SK-N-SH (cell line): ENCODE measurements at regions not wholly inside any gene's neighbourhood (a gene's known extent, or its start where the extent isn't known, plus 50 kb on each side); places are given as distances from the start of the nearest gene placed in this dataset.

ENCODE experiments used
- CTCF ChIA-PET: fragments of 300-600, 350-600 bp; formaldehyde crosslinking; extraction: SDS; loops from one replicate; lab custom pipeline; 2021; lab: Yijun Ruan, JAX
- POLR2A ChIA-PET: fragments of 350-600 bp; sonication (Branson Sonifier 250); formaldehyde crosslinking; extraction: SDS; loops from one replicate; lab custom pipeline; 2020; ENCODE audit warnings: antibody characterized with exemption, inconsistent platforms; lab: Yijun Ruan, JAX
- DNase-seq: peaks from one replicate; pipeline ENCODE4 v3.0.0; 2012
- H2AFZ ChIP-seq: fragments of 200-600 bp; sonication (generic); 2 replicates; pipeline ENCODE4 v1.8.1; 2016; ENCODE audit warnings: antibody characterized with exemption, mild to moderate bottlenecking, low read depth
- H3F3A ChIP-seq: fragments of 200-600 bp; sonication (generic); replicated peaks from 2 replicates; pipeline ENCODE3; 2016; ENCODE audit warnings: antibody characterized with exemption, mild to moderate bottlenecking; ENCODE audit not compliant: insufficient read depth
- H3K27ac ChIP-seq, 2 experiments: fragments of 200-500 bp in 1 of 2; fragments of 200-600 bp in 1 of 2; sonication (Bioruptor generic) in 1 of 2; sonication (generic), shearing (Covaris generic) in 1 of 2; 2 replicates each; pipeline versions ENCODE4 v1.5.1 to v1.6.1; 2014 to 2016; ENCODE audit warnings: low read depth in 2 of 2, inconsistent platforms in 1 of 2, low read length in 1 of 2, mild to moderate bottlenecking in 1 of 2, mixed read lengths in 1 of 2
- H3K27me3 ChIP-seq: fragments of 200-600 bp; sonication (generic), shearing (Covaris generic); 2 replicates; pipeline ENCODE4 v1.6.1; 2016; ENCODE audit warnings: mixed run types; ENCODE audit not compliant: insufficient read depth
- H3K36me3 ChIP-seq, 2 experiments: fragments of 200-500 bp in 1 of 2; fragments of 200-600 bp in 1 of 2; sonication (Bioruptor generic) in 1 of 2; sonication (generic) in 1 of 2; replicated peaks in 1 of 2; 2 replicates each; pipeline versions ENCODE3 to v1.5.1; 2014 to 2016; ENCODE audit warnings: low read length in 1 of 2, mild to moderate bottlenecking in 1 of 2; ENCODE audit not compliant: insufficient read depth in 2 of 2, control insufficient read depth in 1 of 2
- H3K4me1 ChIP-seq, 2 experiments: fragments of 200-500 bp in 1 of 2; fragments of 200-600 bp in 1 of 2; sonication (Bioruptor generic) in 1 of 2; sonication (generic), shearing (Covaris generic) in 1 of 2; 2 replicates each; pipeline versions ENCODE4 v1.5.1 to v1.6.1; 2014 to 2016; ENCODE audit warnings: low read depth in 1 of 2, low read length in 1 of 2, mixed run types in 1 of 2; ENCODE audit not compliant: insufficient read depth in 2 of 2, control insufficient read depth in 1 of 2
- H3K4me2 ChIP-seq: fragments of 200-600 bp; sonication (generic), shearing (Covaris generic); 2 replicates; pipeline ENCODE4 v1.6.1; 2017; ENCODE audit warnings: mixed run types
- H3K4me3 ChIP-seq, 2 experiments: fragments of 200-500 bp in 1 of 2; fragments of 200-600 bp in 1 of 2; sonication (Bioruptor generic) in 1 of 2; sonication (generic), shearing (Covaris generic) in 1 of 2; 2 replicates each; pipeline versions ENCODE4 v1.5.1 to v1.8.1; 2014 to 2016; ENCODE audit warnings: low read depth in 2 of 2, inconsistent platforms in 1 of 2, low read length in 1 of 2, mild to moderate bottlenecking in 1 of 2, mixed read lengths in 1 of 2, moderate library complexity in 1 of 2
- H3K79me2 ChIP-seq: fragments of 200-600 bp; sonication (generic); 2 replicates; pipeline ENCODE4 v1.8.1; 2017; ENCODE audit warnings: mild to moderate bottlenecking; ENCODE audit not compliant: insufficient read depth
- H3K9ac ChIP-seq: fragments of 200-600 bp; sonication (generic); 2 replicates; pipeline ENCODE4 v1.6.1; 2017; ENCODE audit warnings: mixed run types
- H3K9me2 ChIP-seq: fragments of 200-600 bp; sonication (generic); 2 replicates; pipeline ENCODE4 v1.6.1; 2017; ENCODE audit warnings: mixed run types
- H3K9me3 ChIP-seq: fragments of 200-600 bp; sonication (generic); 2 replicates; pipeline ENCODE4 v1.6.1; 2017; ENCODE audit warnings: mixed run types, mild to moderate bottlenecking, moderate library complexity
- H4K20me1 ChIP-seq: fragments of 200-600 bp; sonication (generic); 2 replicates; pipeline ENCODE4 v1.6.1; 2017; ENCODE audit warnings: mild to moderate bottlenecking, mixed run types; ENCODE audit not compliant: insufficient read depth
- EP300 ChIP-seq, 2 experiments: IDR thresholded peaks; 2 replicates each; pipeline versions ENCODE4 v1.4.0 to v1.6.1; 2012; ENCODE audit warnings: borderline replicate concordance in 1 of 2, low read depth in 1 of 2, low read length in 1 of 2
- FOXM1 ChIP-seq: IDR thresholded peaks from 2 replicates; pipeline ENCODE4 v1.4.0; 2012; ENCODE audit warnings: low read depth, mild to moderate bottlenecking
- GATA2 ChIP-seq: sonication (generic); formaldehyde crosslinking; IDR thresholded peaks from 2 replicates; pipeline ENCODE4 v1.5.0; 2020; ENCODE audit warnings: mild to moderate bottlenecking, missing genetic modification reagents
- POLR2AphosphoS5 ChIP-seq: IDR thresholded peaks from 2 replicates; pipeline ENCODE4 v1.6.1; 2012; ENCODE audit warnings: low read depth, low read length
- USF2 ChIP-seq: fragments of 150-350 bp; IDR thresholded peaks from 2 replicates; pipeline ENCODE4 v1.6.1; 2017; ENCODE audit warnings: antibody characterized with exemption, low read length, low read depth, borderline replicate concordance
- WGBS: methylation state at CpG from one replicate; pipeline ENCODE4 v1.1.6; 2017; ENCODE audit warnings: low lambda C conversion rate; 5-methylcytosine and 5-hydroxymethylcytosine counted together
- TF ChIP-seq, protein P1 (sequence below): IDR thresholded peaks from 2 replicates; pipeline ENCODE4 v1.6.1; 2012; ENCODE audit warnings: mild to moderate bottlenecking, low read depth, low read length, moderate library complexity

DNA sequence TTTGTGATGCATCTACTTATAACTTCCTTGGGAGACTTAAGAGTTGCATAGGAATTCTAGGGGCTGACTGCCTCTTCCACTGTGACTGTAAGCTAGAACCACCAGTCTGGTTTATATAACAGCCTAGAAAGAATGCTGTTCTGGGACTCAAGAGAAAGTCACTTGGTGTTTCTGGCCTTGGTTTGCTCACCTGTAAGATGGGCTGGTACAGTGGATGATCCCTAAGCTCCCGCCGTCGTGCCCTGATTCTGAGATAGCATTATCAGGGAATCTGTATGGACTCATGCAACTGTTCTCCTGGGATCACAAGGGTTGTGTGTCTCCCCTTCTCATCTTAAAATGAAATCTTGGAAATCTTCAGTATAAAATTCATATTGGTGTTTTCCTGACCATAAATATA is 100.6 kb downstream of the LYZL1 start:
- no peaks in the 10 kb centered on the region; a peak in 1 of 4 replicates for H3K4me1 ChIP-seq
- H3K27ac ChIP-seq: no peak overlapping the region
- H3K27me3 ChIP-seq: 0 out of 2 replicates have a peak, but pooled peaks cover 1% of the 10 kb centered on the region
- H3K79me2 ChIP-seq: no peaks in the 10 kb centered on the region
- H3K9me2 ChIP-seq: no peaks in the 10 kb centered on the region
- POLR2A ChIA-PET: no interaction called here
- no peak overlapping the region for H2AFZ ChIP-seq
- TF ChIP-seq GATA2 (no peak), POLR2AphosphoS5 (no peak)
- TF ChIP-seq, all 33 proteins: peak for 0
- Histone ChIP-seq H3F3A (no peaks in the 10 kb centered on the region), H3K4me3 (no peak overlapping the region), H3K9ac (no peak overlapping the region), H3K4me2 (no peak overlapping the region), H3K9me3 (no peaks in the 10 kb centered on the region), H4K20me1 (no peaks in the 10 kb centered on the region), H3K36me3 (no peaks in the 10 kb centered on the region)
- no peak for DNase-seq
- CTCF ChIA-PET: interaction anchor here (0.8 to 1.4 kb wide), 7 partner anchors 21 to 726 kb away, joined by 3 to 8 read pairs (median 4); no protein-coding TSS in a partner anchor
- 78% methylated on average over 3 of the region's 3 CpGs for WGBS

DNA sequence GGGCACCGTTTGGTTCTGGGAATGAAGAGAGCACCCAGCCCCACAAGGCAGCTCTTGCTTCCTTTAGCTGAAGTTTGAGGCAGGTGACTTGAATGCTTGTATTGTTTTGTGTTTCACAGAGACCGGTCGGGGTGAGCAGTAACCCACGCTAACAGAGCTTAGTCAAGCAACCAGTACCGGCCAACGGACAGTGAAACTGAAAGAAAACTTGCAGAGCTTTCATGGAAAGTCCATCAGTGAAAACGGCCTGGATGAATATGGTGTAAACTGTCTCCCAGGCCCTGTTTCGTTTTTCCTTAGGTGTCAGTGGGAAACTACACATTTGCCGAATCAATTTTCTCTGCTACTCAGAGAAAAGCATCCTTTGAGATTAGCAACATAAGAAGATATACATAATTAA is 101.1 kb downstream of the LYZL1 start:
- DNase-seq: no peak
- TF ChIP-seq EP300 (IDR thresholded peaks at IDR 0.05; ENCODE audit: borderline replicate concordance in 1 of 2, low read depth in 1 of 2, low read length in 1 of 2) (no peak), USF2 (no peak), FOXM1 (no peak)
- TF ChIP-seq, protein P1, sequence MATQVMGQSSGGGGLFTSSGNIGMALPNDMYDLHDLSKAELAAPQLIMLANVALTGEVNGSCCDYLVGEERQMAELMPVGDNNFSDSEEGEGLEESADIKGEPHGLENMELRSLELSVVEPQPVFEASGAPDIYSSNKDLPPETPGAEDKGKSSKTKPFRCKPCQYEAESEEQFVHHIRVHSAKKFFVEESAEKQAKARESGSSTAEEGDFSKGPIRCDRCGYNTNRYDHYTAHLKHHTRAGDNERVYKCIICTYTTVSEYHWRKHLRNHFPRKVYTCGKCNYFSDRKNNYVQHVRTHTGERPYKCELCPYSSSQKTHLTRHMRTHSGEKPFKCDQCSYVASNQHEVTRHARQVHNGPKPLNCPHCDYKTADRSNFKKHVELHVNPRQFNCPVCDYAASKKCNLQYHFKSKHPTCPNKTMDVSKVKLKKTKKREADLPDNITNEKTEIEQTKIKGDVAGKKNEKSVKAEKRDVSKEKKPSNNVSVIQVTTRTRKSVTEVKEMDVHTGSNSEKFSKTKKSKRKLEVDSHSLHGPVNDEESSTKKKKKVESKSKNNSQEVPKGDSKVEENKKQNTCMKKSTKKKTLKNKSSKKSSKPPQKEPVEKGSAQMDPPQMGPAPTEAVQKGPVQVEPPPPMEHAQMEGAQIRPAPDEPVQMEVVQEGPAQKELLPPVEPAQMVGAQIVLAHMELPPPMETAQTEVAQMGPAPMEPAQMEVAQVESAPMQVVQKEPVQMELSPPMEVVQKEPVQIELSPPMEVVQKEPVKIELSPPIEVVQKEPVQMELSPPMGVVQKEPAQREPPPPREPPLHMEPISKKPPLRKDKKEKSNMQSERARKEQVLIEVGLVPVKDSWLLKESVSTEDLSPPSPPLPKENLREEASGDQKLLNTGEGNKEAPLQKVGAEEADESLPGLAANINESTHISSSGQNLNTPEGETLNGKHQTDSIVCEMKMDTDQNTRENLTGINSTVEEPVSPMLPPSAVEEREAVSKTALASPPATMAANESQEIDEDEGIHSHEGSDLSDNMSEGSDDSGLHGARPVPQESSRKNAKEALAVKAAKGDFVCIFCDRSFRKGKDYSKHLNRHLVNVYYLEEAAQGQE: no peak
- no peak overlapping the region for H2AFZ ChIP-seq
- no peak overlapping the region for H3K27ac ChIP-seq
- H3K4me2 ChIP-seq: no peak overlapping the region
- no peaks in the 10 kb centered on the region; a peak in 1 of 4 replicates for H3K4me1 ChIP-seq
- H3K79me2 ChIP-seq: no peaks in the 10 kb centered on the region
- no peak overlapping the region for H3K9ac ChIP-seq
- H3K9me3 ChIP-seq: no peaks in the 10 kb centered on the region
- H3K9me2 ChIP-seq: no peaks in the 10 kb centered on the region
- no peaks in the 10 kb centered on the region for H3K36me3 ChIP-seq
- CTCF ChIA-PET: interaction anchor here (0.8 to 4.5 kb wide), 8 partner anchors 12 to 726 kb away, joined by 3 to 28 read pairs (median 5); no protein-coding TSS in a partner anchor
- 65% methylated on average over 9 of the region's 9 CpGs for WGBS
- H3K27me3 ChIP-seq: peaks cover 6% of the 10 kb centered on the region; the same call in 1 of the 2 replicates
- H3F3A ChIP-seq: no peaks in the 10 kb centered on the region
- H3K4me3 ChIP-seq: no peak overlapping the region
- POLR2A ChIA-PET: no interaction called here
- no peaks in the 10 kb centered on the region for H4K20me1 ChIP-seq
